ENCODE measurements at regions not wholly inside any gene's neighbourhood (a gene's known extent, or its start where the extent isn't known, plus 50 kb on each side); places are given as distances from the start of the nearest gene placed in this dataset.
A peak's percentile ranks its signal among the peaks of the same experiment; 100 is the strongest.
"Not testable (repeated sequence)": the region's sequence is repeated elsewhere in the genome, so short reads cannot be mapped to it uniquely, and the experiment has no call there.

GRCh38 chr5:86305050-86305449 is 312.7 kb upstream of the COX7C start:
- peak; percentile 39 for TF ChIP-seq CTCF (IDR thresholded peaks at IDR 0.05; ENCODE audit: low read depth, low read length, missing control alignments)
- H3K4me3 ChIP-seq (ENCODE audit: low read depth, low read length); DNase-seq (ENCODE audit: low read depth); in situ Hi-C loops (cut with HindIII; ENCODE audit: low sequenced_read_pairs): not testable (repeated sequence)

GRCh38 chr5:86314951-86315350 is 302.8 kb upstream of the COX7C start:
- H3K4me3 ChIP-seq (ENCODE audit: low read depth, low read length): no peak overlapping the region
- no peak for TF ChIP-seq CTCF (IDR thresholded peaks at IDR 0.05; ENCODE audit: low read depth, low read length, missing control alignments)
- no peak for DNase-seq (ENCODE audit: low read depth)
- in situ Hi-C loops (cut with HindIII; ENCODE audit: low sequenced_read_pairs): no loop called here

DNA sequence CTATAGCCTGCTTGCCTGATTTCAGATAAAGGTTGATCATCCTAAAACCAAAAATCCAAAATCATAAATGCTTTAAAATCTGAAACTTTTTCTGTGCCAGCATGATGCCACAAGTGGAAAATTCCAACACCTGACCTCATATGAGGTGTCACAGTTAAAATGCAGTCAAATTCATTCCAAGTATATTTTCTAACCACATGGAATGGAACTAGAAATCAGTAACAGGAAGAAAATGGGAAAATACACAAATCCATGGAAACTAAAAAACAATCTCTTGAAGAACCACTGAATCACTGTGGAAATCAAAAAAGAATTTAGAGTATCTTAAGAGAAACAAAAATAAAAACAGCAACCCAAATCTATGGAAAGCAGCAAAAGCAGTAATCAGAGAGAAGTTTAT is 297.5 kb upstream of the COX7C start:
- peak; percentile 37 for DNase-seq (ENCODE audit: low read depth)
- in situ Hi-C loops (cut with HindIII; ENCODE audit: low sequenced_read_pairs): no loop called here
- H3K4me3 ChIP-seq (ENCODE audit: low read depth, low read length): no peak overlapping the region
- no peak for TF ChIP-seq CTCF (IDR thresholded peaks at IDR 0.05; ENCODE audit: low read depth, low read length, missing control alignments)

- no peak overlapping the region for H3K4me3 ChIP-seq (ENCODE audit: low read depth, low read length)
- TF ChIP-seq CTCF (IDR thresholded peaks at IDR 0.05; ENCODE audit: low read depth, low read length, missing control alignments): no peak
- no peak for DNase-seq (ENCODE audit: low read depth)
- in situ Hi-C loops (cut with HindIII; ENCODE audit: low sequenced_read_pairs): no loop called here
Measured at GRCh38 chr5:86329318-86329717, 288.4 kb upstream of the COX7C start.

DNA sequence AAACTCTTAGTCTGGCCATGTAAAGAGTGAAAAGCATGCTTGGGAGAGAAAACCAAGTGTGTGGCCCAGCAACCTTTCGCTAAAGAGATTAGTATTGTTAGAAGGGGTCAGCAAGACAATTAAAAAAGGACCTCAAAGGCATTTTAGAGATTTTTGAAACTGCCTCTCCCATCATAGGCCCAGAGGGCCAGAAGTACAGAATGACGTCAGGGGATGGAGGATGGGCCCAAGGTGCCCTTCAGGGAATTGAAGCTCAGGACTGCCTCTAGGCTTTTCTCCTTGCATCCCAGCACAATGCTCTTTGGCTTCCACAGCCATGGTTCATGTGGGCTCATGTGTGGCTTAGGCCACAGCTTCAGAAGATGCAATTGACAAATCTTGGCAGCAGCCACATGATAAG is 287.0 kb upstream of the COX7C start:
- DNase-seq (ENCODE audit: low read depth): no peak
- TF ChIP-seq CTCF (IDR thresholded peaks at IDR 0.05; ENCODE audit: low read depth, low read length, missing control alignments): no peak
- in situ Hi-C loops (cut with HindIII; ENCODE audit: low sequenced_read_pairs): no loop called here
- H3K4me3 ChIP-seq (ENCODE audit: low read depth, low read length): no peak overlapping the region

DNA sequence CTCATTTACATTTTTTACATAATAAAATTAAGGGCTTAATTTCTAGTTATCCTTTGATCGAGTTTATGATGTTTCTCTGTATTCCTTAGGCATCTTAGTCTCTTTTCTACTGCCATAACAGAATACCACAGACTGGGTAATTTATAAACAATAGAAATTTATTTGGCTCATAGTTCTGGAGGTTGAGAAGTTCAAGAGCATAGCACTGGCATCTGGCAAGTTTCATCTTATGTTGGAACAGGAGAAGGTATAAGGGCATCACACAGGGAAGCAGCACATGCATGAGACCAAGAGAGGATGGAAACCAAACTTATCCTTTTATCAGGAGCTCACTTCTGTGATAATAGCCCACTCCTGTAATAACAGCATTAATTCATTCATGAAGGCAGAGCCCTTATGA is 284.9 kb upstream of the COX7C start:
- in situ Hi-C loops (cut with HindIII; ENCODE audit: low sequenced_read_pairs): no loop called here
- no peak for DNase-seq (ENCODE audit: low read depth)
- TF ChIP-seq CTCF (IDR thresholded peaks at IDR 0.05; ENCODE audit: low read depth, low read length, missing control alignments): no peak

More for the DNA sequence above, 284.9 kb upstream of the COX7C start:
- H3K4me3 ChIP-seq (ENCODE audit: low read depth, low read length): no peak overlapping the region
